NCI-H1930 (cell line): ENCODE measurements at regions not wholly inside any gene's neighbourhood (a gene's known extent, or its start where the extent isn't known, plus 50 kb on each side); places are given as distances from the start of the nearest gene placed in this dataset.

Experiments used
- DNase-seq, 2 experiments: peaks; one replicate each; lab custom pipeline; 2025; lab: John Stamatoyannopoulos, UW

DNA sequence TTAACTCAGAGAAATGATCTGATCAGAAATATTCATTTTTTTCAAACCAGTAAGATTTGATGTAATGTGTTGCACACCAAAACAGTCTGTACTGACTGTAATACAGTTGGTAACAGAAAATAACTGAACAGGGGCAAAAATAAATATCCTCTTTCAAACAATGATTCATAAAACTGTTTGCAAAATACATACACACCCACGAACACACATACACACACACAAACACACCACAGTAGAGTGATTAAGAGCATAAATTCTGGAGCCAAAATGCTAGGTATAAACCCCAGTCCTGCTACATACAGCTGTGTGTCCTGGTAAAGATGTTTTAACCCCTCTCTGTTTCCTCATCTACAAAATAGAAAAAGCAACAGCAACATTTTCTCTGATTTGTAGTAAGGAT is 376.6 kb downstream of the PDGFC start:
- DNase-seq, result no peak

DNA sequence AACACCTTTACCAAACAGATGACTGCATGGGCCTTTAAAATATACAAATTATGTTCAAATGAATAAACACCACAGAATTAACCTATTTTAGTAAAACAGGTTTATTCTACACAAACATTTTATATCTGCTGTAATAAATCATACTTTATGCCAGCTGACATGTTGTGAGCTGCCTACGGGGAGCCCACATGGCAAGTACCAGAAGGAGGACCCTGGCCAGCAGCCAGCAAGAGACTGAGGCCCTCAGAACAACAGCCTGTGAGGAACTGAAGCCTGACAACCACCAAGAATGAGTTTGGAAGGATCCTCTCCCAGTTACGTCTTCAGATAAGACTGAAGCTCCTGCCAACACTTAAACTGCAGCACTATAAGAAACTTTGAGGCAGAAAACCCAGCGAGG is 377.0 kb downstream of the PDGFC start:
- no peak for DNase-seq

DNA sequence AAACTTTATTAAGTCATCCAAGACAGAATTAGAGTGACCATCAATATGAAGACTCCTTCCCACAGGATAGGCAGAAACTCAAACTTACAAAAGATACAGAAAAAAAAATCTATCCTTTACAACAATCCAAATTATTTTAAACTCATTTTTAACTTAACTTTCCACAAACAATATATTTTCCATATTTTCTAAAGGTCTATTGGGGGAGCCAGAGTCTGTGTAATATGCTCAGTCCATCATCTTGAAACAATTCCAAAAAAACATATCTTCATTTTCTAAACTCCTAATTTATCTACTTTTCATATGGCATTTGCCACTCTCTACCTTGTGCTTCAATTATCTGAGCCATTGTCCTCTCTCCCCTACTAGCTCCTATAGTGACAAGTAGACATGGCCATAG is 378.1 kb downstream of the PDGFC start:
- no peak for DNase-seq

DNA sequence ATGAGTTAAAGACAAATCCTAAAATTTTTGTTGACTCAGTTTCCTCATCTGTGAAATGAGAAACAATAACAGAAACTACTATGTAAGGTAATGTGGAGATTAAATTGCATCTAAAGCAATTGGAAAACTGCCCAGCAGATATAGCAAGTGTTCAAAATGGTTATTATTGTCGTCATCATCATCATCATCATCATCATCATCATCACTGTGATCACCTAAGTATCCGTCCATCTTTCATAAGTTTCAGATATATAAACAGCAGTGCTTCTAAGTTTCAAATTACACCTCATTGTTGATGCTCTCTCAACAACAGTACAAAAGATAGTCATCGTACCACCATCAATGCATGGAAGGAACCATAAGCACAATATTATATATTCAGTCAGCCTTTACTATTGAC is 379.9 kb downstream of the PDGFC start:
- no peak for DNase-seq

DNA sequence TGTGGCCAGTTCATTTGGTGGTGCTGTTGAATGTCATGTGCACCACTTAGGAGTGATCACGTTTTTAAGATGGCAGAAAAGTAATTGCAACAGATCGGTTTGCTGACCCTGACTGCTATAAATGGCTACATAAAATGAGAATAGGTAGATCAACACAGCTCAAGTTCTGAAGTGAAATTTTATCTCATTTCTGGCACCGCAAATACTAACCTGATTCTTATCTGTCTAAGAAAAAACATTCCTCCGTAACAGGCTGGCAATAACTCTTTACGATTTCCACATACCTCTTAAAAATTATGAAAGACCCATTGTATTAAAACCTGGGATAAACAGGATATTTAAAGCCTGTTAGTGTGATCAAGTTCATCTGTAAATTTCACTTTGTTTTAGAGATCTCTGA is 387.5 kb downstream of the PDGFC start:
- DNase-seq, result no peak

DNA sequence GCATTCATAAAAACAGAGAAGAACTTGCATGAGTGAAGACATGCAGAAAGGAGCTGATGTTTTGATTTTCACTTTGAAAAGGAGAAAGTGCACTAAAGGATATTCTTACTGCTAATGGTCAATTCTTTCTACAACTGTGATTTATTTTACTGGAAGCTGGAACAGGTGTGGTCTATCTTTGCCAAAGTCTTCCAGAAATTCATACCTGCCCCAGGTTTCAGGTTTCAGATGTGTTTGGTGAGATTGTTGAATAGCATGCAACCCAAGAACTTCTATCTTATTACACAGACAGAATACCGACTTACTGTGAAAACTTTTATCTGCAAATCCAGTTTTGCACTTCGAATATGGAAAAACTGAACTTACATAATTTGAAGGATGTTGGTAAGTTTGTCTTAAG is 388.3 kb downstream of the PDGFC start:
- DNase-seq, result no peak

DNA sequence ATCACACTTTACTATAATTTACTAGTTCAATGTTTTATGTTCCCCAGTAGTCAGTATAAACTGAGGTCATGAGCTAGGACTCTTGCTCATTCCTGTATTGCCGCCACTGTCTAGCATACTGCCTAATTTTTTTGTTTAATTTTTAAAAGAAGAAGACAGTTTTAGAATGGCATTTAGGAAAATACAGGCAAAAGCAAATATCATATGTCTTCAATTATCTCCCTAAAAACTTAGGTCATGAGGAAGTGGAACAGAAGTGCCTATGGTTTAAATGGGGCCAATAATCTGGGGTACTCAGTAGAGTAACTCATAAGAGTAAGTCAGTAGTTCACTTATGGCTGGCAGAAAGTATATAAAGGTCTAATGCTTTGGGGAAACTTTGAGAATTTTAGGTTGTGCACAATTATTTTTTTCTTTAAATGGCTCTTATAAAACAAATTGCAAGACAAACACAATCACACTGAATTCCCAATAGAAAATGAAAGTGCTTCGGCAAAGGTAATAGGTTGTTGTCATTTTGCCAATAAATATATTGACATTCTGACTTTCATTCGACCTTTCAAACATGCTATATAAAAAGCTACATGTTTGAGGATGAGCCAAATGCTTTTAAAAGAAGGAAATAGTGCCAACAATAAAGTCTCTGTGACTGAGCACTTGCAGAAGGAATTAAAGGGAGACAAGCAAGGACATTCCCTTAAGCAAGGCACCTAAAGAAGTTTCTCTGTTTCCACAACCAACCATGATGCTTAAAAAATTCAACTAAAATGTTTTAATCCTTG is 390.1 kb downstream of the PDGFC start:
- no peak for DNase-seq

DNA sequence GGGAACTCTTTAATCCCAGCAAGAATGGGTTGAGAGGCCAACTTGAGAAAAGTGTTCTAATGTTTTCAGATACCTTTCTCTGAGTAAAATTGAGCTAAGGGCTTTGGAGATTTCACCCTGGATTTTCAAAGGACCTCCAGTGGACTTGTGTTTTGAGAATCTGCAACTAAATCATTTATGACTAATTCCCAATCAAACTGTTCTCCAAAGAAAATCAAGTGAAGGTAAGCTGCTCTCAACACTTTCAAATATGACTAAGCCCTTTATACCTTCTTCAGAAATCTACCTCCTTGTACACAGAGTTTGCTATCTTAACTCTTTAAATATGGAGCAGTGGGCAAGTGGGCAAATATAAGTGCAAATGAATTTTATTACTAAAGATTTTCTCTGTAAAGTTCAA is 392.9 kb downstream of the PDGFC start:
- DNase-seq, result no peak

DNA sequence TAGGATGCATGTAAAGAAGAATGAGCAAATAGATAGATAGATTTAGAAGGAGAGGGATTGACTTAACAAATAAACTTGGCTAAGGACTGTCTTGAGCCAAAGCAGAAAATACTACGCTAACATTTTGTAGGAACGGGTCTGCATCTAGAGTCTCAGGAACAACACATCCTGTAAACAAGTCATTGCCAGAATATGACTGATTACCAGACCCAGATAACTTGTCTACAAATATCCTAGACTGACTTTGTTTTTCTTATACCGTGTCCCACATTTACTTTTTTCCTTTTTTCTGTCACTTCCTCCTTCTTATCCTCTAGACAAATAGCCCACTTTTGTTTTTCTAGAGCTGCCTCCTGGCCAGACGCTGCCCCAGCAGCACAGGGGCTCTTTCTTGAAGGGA is 393.6 kb downstream of the PDGFC start:
- DNase-seq, result no peak

DNA sequence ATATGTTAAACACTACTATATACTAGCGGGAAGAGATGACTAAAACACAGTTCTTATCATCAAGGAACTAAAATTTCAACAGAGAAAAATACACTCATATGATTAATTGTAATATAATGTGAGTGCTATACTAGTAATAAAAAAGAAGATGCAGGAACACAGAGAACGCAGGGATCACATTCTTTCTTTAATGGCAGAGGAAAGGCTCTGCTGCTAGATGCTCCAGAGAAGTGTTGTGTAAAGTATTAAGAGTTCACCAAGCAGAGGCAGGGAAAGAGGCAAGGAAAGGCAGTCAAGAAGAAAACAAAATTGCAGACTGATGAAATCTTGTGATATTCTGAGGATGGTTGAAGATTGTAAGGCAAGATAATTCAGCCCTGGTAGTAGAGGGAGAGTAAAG is 394.7 kb downstream of the PDGFC start:
- no peak for DNase-seq

DNA sequence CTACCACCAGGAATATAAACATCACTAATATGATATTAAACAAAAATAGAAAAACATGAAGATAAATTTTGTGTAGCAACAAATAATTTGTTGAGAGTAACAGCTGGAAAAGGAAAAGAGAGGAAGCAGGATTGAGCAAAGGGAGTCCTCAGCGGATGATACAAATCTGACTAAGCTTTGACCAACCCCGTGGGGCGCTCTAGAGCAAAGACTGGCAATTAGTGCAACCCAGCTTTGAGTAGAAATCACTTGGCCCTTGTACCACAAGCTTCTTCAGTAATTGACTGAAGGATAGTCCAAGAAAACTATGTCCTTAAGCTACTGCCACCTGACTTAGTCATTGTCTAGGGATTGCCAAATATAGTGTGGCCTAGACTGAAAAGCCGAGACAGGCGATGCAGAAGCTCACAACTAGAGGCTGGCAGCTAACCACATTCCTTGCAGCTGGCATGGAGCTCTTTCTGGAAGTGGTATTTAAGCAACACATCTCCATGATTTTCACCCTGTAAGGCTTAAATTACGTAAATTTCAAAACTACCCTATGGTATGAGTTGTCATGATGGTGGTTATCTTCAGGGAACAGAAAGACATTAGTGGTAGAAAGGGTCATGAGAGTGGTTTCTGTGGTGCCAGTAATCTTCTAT is 396.0 kb downstream of the PDGFC start:
- no peak for DNase-seq

DNA sequence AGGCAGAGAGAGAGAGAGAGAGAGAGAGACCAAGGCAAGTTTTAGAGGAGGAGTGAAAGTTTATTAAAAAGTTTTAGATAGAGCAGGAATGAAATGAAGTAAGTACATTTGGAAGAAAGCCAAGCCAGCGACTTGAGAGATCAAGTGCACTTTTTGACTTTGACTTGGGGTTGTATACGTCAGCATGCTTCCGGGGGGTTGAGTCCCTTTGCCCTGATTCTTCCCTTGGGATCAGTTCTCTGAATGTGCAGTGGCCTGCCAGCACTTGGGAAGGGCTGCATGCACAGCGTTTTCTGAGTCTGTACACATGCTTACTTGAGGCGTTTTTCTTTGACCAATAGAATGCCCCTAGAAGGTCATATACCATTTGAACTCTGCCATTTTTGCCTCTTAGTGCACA is 400.5 kb downstream of the PDGFC start:
- no peak for DNase-seq

DNA sequence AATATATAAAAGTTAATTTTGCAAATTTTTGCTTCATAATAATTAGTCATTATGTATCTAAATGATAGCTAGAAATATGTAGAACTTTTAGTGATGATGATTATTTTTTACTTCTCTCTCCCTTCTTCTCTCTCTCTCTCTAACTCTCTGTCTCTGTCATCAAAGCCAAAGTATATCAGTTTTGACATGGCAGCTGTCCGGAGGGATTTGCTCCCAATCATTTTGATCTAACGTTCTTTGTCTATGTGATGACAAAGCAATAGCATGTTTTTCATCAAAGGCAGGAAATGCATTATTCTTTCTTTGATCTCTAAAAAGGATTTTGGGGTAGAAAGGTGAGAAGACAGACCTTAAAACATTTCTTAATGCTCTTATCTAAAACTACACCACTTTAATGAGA is 402.1 kb downstream of the PDGFC start:
- no peak for DNase-seq

DNA sequence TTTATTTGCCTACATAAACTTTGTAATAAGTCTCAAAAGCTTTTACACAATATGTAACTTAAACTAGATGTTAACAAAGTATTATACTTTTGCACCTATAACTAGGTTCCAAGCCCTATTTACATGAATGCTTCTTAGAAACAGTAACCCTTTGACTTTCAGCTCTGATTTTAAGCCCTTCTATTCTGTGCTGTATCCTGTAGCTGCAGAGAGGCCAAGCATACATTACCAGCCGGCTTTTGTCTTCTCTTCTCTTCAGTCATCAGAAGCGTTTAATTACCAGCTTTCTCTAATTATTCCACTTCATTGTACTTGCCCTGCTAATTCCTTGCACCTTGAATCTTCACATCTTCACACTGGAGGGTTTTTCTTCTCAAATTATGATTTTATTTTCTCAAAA is 403.1 kb downstream of the PDGFC start:
- no peak for DNase-seq

DNA sequence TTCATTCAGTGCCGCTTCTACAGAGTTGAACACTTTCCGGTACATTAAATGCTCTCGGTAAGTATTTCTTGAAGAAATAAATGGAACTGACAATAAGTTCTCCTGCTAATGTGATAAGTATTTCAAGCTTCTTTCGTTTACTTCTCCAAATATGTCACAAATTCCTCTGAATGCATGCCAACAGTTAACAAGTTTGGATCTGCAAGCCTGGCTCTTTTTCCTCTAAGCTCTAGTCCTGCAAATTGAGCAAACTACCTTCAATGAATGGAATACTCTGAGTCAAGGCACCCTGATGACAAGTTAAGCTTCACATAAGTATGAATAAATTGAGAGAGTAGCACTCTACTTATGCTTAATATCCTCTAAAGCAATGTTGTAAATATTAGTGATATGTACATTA is 403.6 kb downstream of the PDGFC start:
- no peak for DNase-seq

DNA sequence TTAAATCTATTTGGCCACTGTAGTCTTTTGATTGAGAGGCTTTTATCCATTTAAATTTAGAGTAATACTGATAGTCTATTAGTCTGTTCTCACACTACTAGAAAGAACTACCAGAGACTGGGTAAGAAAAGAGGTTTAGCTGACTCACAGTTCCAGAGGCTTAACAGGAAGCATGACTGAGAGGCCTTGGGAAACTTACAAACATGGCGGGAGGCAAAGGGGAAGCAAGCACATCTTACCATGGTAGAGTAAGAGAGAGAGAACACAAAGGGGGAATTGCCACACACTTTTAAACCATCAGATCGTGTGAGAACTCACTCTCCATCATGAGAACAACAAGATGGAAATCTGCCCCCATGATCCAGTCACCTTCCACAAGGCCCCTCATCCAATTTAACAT is 410.9 kb downstream of the PDGFC start:
- DNase-seq, result no peak

DNA sequence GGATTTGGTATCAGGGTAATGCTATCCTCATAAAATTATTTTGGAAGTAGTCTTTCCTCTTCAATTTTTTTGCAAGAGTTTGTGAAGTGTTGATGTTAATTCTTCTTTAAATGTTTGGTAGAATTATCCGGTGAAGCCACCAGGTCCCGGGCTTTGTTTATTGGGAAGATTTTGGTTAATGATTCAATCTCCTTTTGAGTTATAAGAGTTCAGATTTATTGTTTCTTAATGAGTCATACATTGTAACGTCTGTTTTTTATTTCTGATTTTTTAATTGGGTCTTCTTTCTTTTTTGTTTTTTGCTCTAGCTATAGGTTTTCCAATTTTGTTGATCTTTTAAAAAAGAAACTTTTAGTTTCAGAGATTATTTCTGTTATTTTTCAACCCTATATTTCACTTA is 412.3 kb downstream of the PDGFC start:
- DNase-seq, result no peak

DNA sequence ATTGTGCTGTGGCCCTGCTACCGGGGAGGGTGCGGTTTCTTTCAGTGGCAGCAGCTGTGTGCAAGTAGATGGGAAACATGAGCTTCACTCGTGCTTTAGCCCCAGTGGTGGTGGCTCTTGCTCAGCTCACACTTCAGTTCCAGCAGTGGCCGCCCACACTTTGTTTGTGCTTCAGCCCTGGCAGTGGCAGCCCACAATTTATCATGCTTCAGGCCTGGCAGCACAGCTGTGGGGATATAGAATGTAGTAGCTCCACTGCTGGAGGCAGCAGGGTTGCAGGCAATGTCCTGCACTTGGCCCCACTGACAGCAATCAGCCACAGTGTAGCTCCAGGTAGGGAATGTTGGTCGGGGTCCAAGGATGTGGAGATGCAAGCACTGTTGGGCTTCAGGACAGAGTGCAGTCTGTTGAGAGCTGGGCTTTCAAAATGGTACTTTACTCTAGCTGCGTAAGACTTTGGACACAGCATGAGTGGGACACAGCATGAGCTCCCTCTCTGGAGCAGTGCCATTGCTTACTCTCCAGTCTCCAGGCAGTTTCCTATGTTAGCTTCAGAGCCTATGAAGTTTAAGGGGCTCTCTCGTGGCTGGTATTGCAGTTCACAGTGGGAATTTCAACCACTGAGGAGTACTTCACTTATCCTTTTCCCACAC is 413.1 kb downstream of the PDGFC start:
- no peak for DNase-seq

DNA sequence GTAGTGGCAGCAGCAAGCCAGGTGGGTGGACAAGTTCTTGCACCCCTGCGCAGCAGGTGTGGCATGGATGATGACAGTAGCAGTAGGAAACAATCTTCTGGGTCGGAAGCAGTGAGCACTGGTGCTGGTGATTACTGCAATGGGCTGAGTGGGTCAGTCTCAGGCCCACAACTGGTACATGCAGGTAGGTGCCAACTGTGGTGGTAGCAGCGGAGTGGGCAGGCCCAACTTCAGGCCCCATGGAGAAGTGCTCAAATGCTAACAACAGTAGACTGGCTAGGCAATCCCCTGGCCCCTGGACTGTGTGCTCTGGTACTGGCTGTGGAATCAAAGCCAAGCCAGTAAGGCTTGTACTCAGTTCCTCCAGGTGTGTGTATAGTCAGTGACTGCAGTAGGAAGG is 413.7 kb downstream of the PDGFC start:
- no peak for DNase-seq

DNA sequence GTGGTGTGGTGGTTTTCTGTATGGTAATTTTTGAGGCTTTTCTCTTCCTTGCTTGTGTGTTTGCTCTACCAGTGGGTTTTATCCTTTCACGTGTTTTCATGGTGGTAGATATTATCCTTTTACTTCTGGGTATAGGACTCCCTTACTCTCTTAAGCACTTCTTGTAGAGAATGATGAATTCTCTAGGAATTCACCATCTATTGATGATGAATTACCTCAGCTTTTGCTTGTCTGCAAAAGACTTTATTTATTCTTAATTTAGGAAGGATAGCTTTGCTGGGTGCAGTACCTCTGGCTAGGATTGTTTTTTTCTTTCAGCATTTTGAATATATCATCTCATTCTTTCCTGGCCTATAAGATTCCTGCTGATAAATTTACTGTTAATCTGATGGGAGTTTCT is 415.3 kb downstream of the PDGFC start:
- no peak for DNase-seq

DNA sequence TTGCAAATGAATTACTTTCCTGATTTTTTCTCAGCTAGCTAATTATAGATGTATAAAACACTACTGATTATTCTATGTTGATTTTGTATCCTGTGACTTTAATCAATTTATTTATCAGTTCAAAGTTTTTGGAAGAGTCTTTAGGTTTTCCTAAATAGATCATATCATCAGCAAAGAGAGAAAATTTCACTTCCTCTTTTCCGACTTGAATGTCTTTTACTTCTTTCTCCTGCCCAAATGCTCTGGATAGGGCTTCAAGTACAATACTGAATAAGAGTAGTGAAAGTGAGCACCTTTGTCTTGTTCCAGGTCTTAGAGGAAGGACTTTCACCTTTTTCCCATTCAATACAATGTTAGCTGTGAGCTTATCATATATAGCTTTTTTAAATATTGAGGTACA is 417.9 kb downstream of the PDGFC start:
- no peak for DNase-seq

DNA sequence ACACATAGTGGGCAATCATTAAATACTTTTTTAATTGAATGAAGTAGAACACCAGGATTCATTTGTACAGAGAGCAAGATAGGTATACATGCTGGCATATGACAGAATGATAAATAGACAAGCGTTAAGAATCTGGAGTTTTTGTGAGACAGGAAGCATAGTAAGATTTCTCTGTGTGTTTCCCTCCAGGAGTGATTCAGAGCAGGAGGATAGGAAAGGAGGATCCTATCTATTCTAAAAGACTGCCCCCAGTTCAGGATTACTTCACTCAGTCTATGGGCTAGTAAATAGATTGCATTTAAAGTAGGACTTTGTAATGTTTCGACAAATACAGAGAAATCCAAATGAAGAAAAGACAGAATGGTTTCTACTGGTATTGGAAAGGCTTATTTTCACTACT is 423.7 kb downstream of the PDGFC start:
- DNase-seq, result no peak

DNA sequence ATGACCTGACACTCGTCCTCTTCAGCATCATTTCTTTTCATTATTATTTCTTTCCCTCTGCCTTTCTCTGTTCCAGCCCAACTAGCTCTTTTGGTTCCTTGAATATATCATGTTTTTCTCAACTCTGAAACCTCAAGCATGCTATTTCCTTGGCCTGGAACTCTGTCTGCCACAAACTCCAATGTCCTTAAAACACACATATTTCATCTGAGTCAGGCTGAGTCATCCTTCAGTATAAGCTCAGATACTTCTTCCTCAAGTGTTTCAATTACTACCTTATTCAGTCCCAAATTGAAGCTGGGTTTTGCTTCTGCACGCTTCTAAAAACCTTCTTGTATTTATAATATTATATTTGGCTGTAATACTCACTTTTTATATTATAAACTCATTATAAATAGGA is 424.2 kb downstream of the PDGFC start:
- DNase-seq, result no peak
